OCI-LY3 (cell line): ENCODE measurements at regions not wholly inside any gene's neighbourhood (a gene's known extent, or its start where the extent isn't known, plus 50 kb on each side); places are given as distances from the start of the nearest gene placed in this dataset.

Experiments
- H2AFZ ChIP-seq: fragments of 200-600, 300-600 bp; shearing (Covaris generic); 2 replicates; pipeline ENCODE4 v1.6.0; 2014; ENCODE audit warnings: antibody characterized with exemption, low read depth, low read length
- H3K27ac ChIP-seq: fragments of 200-600, 300-600 bp; sonication (generic); 2 replicates; pipeline ENCODE4 v1.5.1; 2014; ENCODE audit warnings: mild to moderate bottlenecking, low read length, moderate library complexity, mixed read lengths
- H3K27me3 ChIP-seq: fragments of 200-600, 300-600 bp; sonication (generic); 2 replicates; pipeline ENCODE4 v1.6.1; 2014; ENCODE audit warnings: low read depth, low read length, mixed read lengths
- H3K36me3 ChIP-seq: fragments of 200-600, 300-600 bp; sonication (generic); replicated peaks from 2 replicates; pipeline ENCODE3; 2014; ENCODE audit warnings: low read depth, low read length, mixed read lengths
- H3K4me1 ChIP-seq: fragments of 300-600, 200-600 bp; sonication (generic); 2 replicates; pipeline ENCODE4 v1.6.1; 2014; ENCODE audit warnings: low read length, mixed read lengths
- H3K4me2 ChIP-seq: fragments of 200-600, 300-600 bp; sonication (generic); 2 replicates; pipeline ENCODE4 v1.6.1; 2014; ENCODE audit warnings: low read length, mixed read lengths
- H3K4me3 ChIP-seq: fragments of 300-600, 200-600 bp; sonication (generic); 2 replicates; pipeline ENCODE4 v1.5.1; 2014; ENCODE audit warnings: antibody characterized with exemption, mild to moderate bottlenecking, low read length, moderate library complexity
- H3K79me2 ChIP-seq: fragments of 300-600, 200-600 bp; shearing (Covaris generic); 2 replicates; pipeline ENCODE4 v1.6.1; 2014; ENCODE audit warnings: mild to moderate bottlenecking, low read length, mixed read lengths
- H3K9ac ChIP-seq: fragments of 300-600, 200-600 bp; shearing (Covaris generic); 2 replicates; pipeline ENCODE4 v1.6.0; 2014; ENCODE audit warnings: mild to moderate bottlenecking, low read length, moderate library complexity
- H3K9me3 ChIP-seq: fragments of 200-600, 300-600 bp; shearing (Covaris generic); 2 replicates; pipeline ENCODE4 v1.6.1; 2014; ENCODE audit warnings: low read length, mixed read lengths; ENCODE audit not compliant: insufficient read depth
- H4K20me1 ChIP-seq: fragments of 200-600, 300-600 bp; sonication (generic); 2 replicates; pipeline ENCODE4 v1.6.1; 2016; ENCODE audit warnings: low read length, mixed read lengths; ENCODE audit not compliant: insufficient read depth
- EZH2phosphoT487 ChIP-seq: fragments of 200-600 bp; shearing (Covaris generic); IDR thresholded peaks from 2 replicates; pipeline ENCODE4 v1.6.1; 2018; ENCODE audit warnings: antibody characterized with exemption, mixed run types, low read depth
- TF ChIP-seq, protein P1 (sequence below): fragments of 200-600, 300-600 bp; sonication (generic); IDR thresholded peaks from 2 replicates; pipeline ENCODE4 v1.5.1; 2014; ENCODE audit warnings: antibody characterized with exemption, low read length, low read depth

DNA sequence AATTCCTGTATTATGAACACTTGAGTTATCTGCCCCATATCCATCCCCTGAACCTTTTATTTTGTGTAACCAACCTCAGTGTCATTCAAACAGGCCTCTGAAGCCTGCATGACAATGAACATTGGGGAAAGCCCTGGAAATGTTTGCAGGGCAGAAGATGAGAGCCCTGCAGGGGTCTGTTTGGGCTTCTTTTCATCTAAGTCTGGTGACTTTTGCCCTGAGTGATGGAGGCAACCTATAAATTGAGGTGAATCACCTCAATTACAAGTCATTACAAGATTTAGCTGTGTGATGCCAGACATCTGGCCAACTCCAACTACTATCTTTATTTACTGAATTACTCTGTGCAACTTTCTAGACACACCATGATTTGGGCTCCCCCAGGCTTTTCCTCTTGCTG lies 189.2 kb downstream of the MAF start:
- no peaks in the 10 kb centered on the region for H3K79me2 ChIP-seq
- no peaks in the 10 kb centered on the region for H3K36me3 ChIP-seq
- H3K4me2 ChIP-seq: no peak overlapping the region
- no peak overlapping the region for H3K9ac ChIP-seq
- H3K4me3 ChIP-seq: no peak overlapping the region
- TF ChIP-seq, protein P1, sequence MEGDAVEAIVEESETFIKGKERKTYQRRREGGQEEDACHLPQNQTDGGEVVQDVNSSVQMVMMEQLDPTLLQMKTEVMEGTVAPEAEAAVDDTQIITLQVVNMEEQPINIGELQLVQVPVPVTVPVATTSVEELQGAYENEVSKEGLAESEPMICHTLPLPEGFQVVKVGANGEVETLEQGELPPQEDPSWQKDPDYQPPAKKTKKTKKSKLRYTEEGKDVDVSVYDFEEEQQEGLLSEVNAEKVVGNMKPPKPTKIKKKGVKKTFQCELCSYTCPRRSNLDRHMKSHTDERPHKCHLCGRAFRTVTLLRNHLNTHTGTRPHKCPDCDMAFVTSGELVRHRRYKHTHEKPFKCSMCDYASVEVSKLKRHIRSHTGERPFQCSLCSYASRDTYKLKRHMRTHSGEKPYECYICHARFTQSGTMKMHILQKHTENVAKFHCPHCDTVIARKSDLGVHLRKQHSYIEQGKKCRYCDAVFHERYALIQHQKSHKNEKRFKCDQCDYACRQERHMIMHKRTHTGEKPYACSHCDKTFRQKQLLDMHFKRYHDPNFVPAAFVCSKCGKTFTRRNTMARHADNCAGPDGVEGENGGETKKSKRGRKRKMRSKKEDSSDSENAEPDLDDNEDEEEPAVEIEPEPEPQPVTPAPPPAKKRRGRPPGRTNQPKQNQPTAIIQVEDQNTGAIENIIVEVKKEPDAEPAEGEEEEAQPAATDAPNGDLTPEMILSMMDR: no peak
- TF ChIP-seq EZH2phosphoT487: no peak
- H3K4me1 ChIP-seq: no peaks in the 10 kb centered on the region
- no peaks in the 10 kb centered on the region for H3K27me3 ChIP-seq
- H4K20me1 ChIP-seq: no peaks in the 10 kb centered on the region
- H3K9me3 ChIP-seq: no peaks in the 10 kb centered on the region
- H3K27ac ChIP-seq: no peak overlapping the region
- H2AFZ ChIP-seq: no peak overlapping the region

DNA sequence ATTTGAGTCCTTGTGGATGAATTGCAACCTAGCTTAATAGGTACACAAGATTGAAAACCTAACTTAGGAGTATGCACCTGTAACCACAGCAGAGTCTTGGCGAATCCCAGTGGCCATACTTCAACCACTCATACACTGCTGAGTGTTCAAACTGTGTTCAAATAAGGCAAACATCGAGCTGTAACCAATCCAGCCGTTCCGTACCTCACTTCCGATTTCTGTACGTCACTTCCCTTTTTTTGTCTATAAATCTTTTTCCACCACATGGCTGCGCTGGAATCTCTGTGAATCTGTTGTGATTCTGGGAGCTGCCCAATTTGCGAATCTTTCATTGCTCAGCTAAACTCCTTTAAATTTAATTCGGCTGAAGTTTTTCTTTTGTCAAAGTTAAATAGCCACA lies 190.6 kb downstream of the MAF start:
- Histone ChIP-seq H3K36me3 (no peaks in the 10 kb centered on the region), H3K27me3 (no peaks in the 10 kb centered on the region), H3K9me3 (no peaks in the 10 kb centered on the region), H4K20me1 (no peaks in the 10 kb centered on the region), H3K79me2 (no peaks in the 10 kb centered on the region), H3K4me3 (no peak overlapping the region), H3K27ac (no peak overlapping the region), H2AFZ (no peak overlapping the region), H3K4me2 (no peak overlapping the region), H3K9ac (no peak overlapping the region), H3K4me1 (no peaks in the 10 kb centered on the region)
- TF ChIP-seq EZH2phosphoT487: no peak
- TF ChIP-seq, protein P1: no peak

DNA sequence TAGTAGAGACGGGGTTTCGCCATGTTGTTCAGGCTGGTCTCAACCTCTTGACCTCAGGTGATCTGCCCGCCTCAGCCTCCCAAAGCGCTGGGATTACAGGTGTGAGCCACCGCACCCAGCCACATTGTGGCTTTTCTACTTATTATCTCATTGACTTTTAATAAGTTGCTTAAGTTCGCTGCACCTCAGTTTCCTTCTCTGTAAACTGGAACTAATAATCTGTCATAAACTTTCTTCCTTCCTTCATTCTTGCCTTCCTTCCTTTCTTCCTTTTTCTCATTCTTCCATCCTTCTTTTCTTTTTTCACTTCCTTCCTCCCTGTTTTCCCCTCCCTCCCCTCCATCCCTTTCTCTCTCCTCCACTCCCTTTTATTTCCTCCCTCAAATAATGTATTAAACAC lies 192.2 kb downstream of the MAF start:
- H3K4me2 ChIP-seq: no peak overlapping the region
- H3K27ac ChIP-seq: no peak overlapping the region
- H3K79me2 ChIP-seq: no peaks in the 10 kb centered on the region
- no peaks in the 10 kb centered on the region for H3K27me3 ChIP-seq
- no peaks in the 10 kb centered on the region for H3K9me3 ChIP-seq
- H3K4me3 ChIP-seq: no peak overlapping the region
- TF ChIP-seq, protein P1: no peak
- TF ChIP-seq EZH2phosphoT487: no peak
- H3K9ac ChIP-seq: no peak overlapping the region
- no peaks in the 10 kb centered on the region for H3K4me1 ChIP-seq
- H4K20me1 ChIP-seq: no peaks in the 10 kb centered on the region
- H3K36me3 ChIP-seq: no peaks in the 10 kb centered on the region
- H2AFZ ChIP-seq: no peak overlapping the region

DNA sequence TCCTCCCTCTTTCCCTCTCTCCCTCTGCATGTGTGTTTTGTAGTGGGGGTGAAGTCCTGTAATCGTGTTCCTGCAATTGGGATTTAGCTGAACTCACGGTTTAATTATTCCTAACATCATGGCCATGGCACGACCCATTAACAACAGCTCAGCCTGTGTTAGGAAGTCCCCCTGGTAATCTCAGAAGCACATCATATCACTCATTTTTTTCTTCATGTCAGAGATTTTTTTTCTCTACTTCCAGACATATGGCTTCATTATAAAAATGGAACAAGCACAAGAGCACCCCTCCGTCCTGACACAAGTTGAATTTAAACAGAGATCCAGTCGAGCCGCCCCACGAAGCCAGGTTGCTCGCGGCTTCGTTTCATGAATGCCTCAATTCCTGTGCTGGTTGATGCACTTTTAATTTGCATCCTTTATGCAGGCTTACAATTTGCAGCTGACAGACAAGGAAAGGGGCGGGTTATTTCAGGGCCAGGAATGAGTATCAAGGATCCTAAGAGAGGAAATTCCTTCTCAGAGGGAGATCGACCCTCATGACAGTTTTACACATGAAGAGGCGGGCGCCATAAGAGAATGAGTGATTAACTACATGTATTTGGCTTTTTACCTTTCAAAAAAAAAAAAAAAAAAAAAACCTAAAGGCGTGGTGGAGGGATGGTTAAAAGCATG lies 192.9 kb downstream of the MAF start:
- TF ChIP-seq, protein P1: no peak
- TF ChIP-seq EZH2phosphoT487: no peak
- H3K27me3 ChIP-seq: no peaks in the 10 kb centered on the region

More for the DNA sequence above, 192.9 kb downstream of the MAF start:
- Histone ChIP-seq H3K4me2 (no peak overlapping the region), H2AFZ (no peak overlapping the region), H3K9ac (no peak overlapping the region), H3K27ac (no peak overlapping the region), H3K9me3 (no peaks in the 10 kb centered on the region), H3K79me2 (no peaks in the 10 kb centered on the region), H3K4me3 (no peak overlapping the region), H3K4me1 (no peaks in the 10 kb centered on the region), H3K36me3 (no peaks in the 10 kb centered on the region), H4K20me1 (no peaks in the 10 kb centered on the region)
